Body of pancreas (tissue), 4 donors: ENCODE measurements at regions not wholly inside any gene's neighbourhood (a gene's known extent, or its start where the extent isn't known, plus 50 kb on each side); places are given as distances from the start of the nearest gene placed in this dataset.

Source experiments
- CTCF ChIP-seq, 7 experiments: fragments of 450-650 bp in 4 of 7; fragments of 200-600 bp in 3 of 7; sonication (generic) in 3 of 7; IDR thresholded peaks; one replicate each; pipeline ENCODE4 v1.5.1; 2016 to 2019; ENCODE audit warnings: antibody characterized with exemption in 7 of 7
- POLR2A ChIP-seq, 3 donors: fragments of 450-650 bp; IDR thresholded peaks; one replicate each; pipeline ENCODE4 v1.6.1; 2016; ENCODE audit warnings: antibody characterized with exemption in 3 of 3, mild to moderate bottlenecking in 2 of 3

GRCh38 chr17:77382356-77382911 is 241.7 kb downstream of the SEC14L1 start:
- no peak for TF ChIP-seq CTCF (IDR thresholded peaks at IDR 0.05)
- no peak for TF ChIP-seq POLR2A (IDR thresholded peaks at IDR 0.05)
